ENCODE measurements at regions not wholly inside any gene's neighbourhood (a gene's known extent, or its start where the extent isn't known, plus 50 kb on each side); places are given as distances from the start of the nearest gene placed in this dataset.

- no peak overlapping the region for H3K4me3 ChIP-seq
- no peaks in the 10 kb centered on the region for H3K79me2 ChIP-seq (ENCODE audit: control insufficient read depth, insufficient read depth, low read length)
- H4K20me1 ChIP-seq (ENCODE audit: control insufficient read depth, insufficient read depth): no peaks in the 10 kb centered on the region
- DNase-seq (ENCODE audit: low read depth, low spot score) (no peak), ATAC-seq (no peak), FAIRE-seq (no peak)
- H3K36me3 ChIP-seq (ENCODE audit: control insufficient read depth in 2 of 2, insufficient read depth in 2 of 2, low read length in 1 of 2): no peaks in the 10 kb centered on the region
- H2AFZ ChIP-seq (ENCODE audit: control insufficient read depth, low read depth, low read length): no peak overlapping the region
- 24% methylated on average over 5 of the region's 5 CpGs for WGBS (ENCODE audit: insufficient coverage, insufficient replicate concordance, low lambda C conversion rate, missing lambda C conversion rate)
- TF ChIP-seq MTA2 (IDR thresholded peaks at IDR 0.05; ENCODE audit: low read depth) (no peak), FOXK2 (IDR thresholded peaks at IDR 0.05) (no peak), STAT1 (conservative IDR thresholded peaks at IDR 0.05) (no peak), SREBF1 (IDR thresholded peaks at IDR 0.05; ENCODE audit: low read length) (no peak), RELA (IDR thresholded peaks at IDR 0.05; ENCODE audit: borderline replicate concordance, partially characterized antibody) (no peak), NRF1 (conservative IDR thresholded peaks at IDR 0.05; ENCODE audit: low read depth, low read length) (no peak), WRNIP1 (IDR thresholded peaks at IDR 0.05; ENCODE audit: borderline replicate concordance, low read depth, low read length) (no peak), ZNF384 (IDR thresholded peaks at IDR 0.05; ENCODE audit: borderline replicate concordance, low read depth, low read length) (no peak), ATF2 (IDR thresholded peaks at IDR 0.05; ENCODE audit: low read length) (no peak)
- in situ Hi-C loops (cut with MboI): loop anchor here (25.0 kb wide), 3 partner anchors 1038 to 1662 kb away; no protein-coding TSS in a partner anchor
- no peak overlapping the region for H3K4me2 ChIP-seq (ENCODE audit: control insufficient read depth, insufficient read depth)
- no peak overlapping the region for H3K9ac ChIP-seq (ENCODE audit: control insufficient read depth, insufficient read depth, low read length)
- ChIA-PET POLR2A (no interaction called here), SMC1A (ENCODE audit: uncharacterized antibody, unreplicated experiment) (no interaction called here), RAD21 (ENCODE audit: unreplicated experiment) (interaction anchor here (0.8 kb wide), 1 partner anchor 342 kb away, joined by 3 read pairs; no protein-coding TSS in a partner anchor), CTCF (interaction anchor here (2.5 kb wide), 1 partner anchor 595 kb away, joined by 10 read pairs; no protein-coding TSS in a partner anchor)
- H3K4me1 ChIP-seq (ENCODE audit: control insufficient read depth, insufficient read depth, low read length): no peaks in the 10 kb centered on the region
- H3K9me3 ChIP-seq (replicated peaks; ENCODE audit: control insufficient read depth, insufficient read depth, low read length): no peaks in the 10 kb centered on the region; the same call in 2 of the 3 replicates
- intact Hi-C loops (cut with micrococcal nuclease; ENCODE audit: unreplicated experiment): loop anchor here (10.0 kb wide), 1 partner anchor 855 kb away; no protein-coding TSS in a partner anchor
- BruUV-seq (replicated peaks): no TSS peak
- H3K27me3 ChIP-seq (replicated peaks in 1 of 2; ENCODE audit: control insufficient read depth in 2 of 2, insufficient read depth in 2 of 2, low read length in 1 of 2): no peaks in the 10 kb centered on the region
- H3K27ac ChIP-seq (ENCODE audit: control insufficient read depth, insufficient read depth): no peak overlapping the region
These were observed 225.7 kb upstream of the ANKRD30A start for GRCh38 chr10:36899652-36900051.
